HG03432 (cell line): ENCODE measurements at regions not wholly inside any gene's neighbourhood (a gene's known extent, or its start where the extent isn't known, plus 50 kb on each side); places are given as distances from the start of the nearest gene placed in this dataset.
"Not testable (repeated sequence)": the region's sequence is repeated elsewhere in the genome, so short reads cannot be mapped to it uniquely, and the experiment has no call there.

Experiments
- ATAC-seq: cut with Tn5 transposase; IDR thresholded peaks from one replicate; pipeline ENCODE4 v1.9.1; 2021; ENCODE audit warnings: mild to moderate bottlenecking, moderate library complexity; ENCODE audit not compliant: unreplicated experiment

DNA sequence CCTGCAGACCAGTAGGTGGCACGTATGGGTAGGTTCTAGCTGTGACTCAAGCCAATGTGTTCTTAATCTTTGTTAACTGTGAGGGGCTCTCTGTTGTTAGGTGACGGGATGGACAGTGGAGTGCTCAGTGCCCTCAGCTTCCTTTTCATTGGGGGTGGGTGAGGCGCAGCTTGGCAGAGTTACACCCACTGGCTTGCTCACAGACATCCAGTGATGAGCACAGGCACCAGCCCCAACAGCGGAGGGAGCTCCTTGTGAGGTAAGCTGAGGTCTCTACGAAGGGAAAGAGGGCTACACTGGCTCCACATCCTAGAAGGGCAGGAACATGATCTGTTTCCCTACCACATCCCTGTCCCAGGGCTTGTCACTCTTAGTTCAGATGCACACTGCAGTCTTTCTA lies 871.3 kb downstream of the LRRIQ3 start:
- no peak for ATAC-seq

DNA sequence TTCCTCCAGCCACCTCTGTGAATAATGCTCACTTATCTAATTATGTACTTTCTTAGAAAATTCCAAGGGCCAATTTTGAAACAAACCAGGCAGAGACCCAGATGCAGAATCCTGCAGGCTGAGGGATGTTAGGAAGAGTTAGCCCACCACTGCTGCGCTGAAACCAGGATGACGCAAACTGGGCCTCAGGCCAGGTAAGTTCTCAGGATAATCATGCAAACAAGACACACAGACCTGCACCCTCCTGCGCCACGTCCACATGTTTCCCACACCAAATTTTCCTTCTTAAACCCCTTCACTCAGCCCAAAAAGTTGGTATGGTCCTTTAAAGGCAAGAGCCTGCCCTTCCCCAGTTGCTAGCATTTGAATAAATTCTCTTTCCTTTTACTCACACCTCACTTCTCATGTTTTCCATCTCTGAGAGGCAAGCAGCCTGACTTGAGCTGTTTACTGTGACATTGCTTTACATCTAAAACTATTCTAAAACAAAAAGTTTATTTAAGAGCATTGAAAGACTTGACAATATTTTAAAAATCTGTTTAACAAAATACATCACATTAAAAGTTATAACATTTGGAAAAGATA lies 887.1 kb downstream of the LRRIQ3 start:
- ATAC-seq, result no peak

DNA sequence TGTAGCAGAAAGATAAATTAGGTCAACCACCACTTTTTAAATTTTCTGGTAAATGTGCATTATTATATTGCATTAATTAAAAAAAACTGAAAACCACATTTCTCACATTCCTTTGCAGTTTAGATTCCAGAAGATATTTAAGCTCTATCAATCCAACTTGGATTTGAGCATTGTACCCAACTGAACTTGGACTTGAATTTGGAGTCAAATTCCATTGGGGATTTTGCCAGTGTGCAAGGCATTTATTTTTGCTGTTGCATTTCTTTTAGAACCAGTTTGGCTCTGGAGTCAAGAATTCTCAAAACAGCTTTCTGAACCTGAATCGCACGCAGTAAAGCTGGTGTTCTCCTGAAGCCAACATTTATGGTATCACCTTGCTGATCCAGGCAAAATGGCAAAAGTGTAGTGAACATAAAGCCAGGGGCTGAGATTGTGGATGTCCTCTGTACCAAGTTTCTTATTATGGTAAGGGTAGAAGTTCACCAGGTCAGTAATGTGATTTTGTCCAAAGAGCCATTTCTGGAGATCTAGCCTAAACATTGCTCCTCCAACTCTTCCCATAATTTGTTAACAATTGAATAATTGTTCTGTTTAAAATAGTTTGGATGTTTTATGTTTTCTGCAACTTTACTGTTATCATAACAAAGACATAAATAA lies 890.9 kb downstream of the LRRIQ3 start:
- no peak for ATAC-seq

DNA sequence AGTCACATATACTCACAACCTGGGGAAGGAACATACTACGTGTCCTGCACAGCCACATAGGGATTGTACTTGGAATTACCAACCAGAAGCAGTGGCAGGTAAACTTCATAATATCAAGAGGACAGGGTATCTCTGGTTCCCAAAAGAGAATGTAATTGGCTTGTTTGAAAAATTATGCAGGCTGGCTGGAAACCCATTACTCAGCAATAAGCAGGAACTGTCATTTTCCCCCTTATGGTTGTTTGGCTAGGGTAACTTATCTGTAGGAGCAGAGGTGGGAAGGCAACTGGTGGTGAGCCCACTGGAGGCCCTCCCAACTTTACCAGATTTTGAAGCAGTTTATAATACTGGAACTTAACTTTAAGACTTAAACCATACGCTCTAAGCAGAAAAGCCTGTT lies 924.1 kb downstream of the LRRIQ3 start:
- no peak for ATAC-seq

DNA sequence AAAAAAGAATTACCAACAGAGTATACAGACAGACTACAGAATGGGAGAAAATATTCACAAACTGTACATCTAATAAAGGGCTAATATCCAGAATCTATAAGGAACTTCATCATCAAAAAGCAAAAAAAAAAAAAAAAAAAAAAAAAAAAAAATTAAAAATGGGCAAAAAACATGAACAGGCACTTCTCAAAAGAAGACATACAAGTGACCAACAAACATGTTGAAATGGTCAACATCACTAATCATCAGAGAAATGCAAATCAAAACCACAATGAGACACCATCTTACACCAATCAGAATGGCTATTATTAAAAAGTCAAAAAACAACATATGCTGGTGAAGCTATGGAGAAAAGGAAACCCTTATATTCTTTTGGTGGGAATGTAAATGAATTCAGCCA lies 952.8 kb downstream of the LRRIQ3 start:
- ATAC-seq, result not testable (repeated sequence)

DNA sequence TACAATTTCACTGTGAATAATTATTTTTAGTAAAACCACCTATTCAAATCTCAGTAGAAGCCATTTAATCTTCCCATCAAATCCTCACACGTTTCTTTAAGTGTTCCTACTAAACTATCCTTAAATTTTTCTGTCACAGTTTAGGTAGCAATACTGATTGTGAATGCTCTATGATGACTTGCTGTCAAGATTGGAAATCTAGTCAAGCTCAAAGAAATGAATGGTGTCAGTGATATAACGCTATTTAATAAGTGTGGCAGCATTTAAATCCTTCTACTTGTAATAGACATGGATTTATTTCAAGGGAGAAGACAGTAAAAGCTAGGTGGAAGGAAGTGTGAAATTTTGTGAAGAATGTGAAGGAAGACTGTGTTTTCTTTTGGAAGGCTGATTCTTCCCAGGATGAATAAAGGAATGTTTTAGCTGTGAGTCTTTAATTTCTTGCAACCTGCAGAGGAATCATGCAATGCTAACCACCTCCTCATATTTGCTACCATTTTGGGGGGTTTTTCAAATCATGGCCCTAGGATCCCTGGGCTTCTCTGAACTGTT lies 936.7 kb upstream of the NEGR1 start:
- ATAC-seq, result no peak

DNA sequence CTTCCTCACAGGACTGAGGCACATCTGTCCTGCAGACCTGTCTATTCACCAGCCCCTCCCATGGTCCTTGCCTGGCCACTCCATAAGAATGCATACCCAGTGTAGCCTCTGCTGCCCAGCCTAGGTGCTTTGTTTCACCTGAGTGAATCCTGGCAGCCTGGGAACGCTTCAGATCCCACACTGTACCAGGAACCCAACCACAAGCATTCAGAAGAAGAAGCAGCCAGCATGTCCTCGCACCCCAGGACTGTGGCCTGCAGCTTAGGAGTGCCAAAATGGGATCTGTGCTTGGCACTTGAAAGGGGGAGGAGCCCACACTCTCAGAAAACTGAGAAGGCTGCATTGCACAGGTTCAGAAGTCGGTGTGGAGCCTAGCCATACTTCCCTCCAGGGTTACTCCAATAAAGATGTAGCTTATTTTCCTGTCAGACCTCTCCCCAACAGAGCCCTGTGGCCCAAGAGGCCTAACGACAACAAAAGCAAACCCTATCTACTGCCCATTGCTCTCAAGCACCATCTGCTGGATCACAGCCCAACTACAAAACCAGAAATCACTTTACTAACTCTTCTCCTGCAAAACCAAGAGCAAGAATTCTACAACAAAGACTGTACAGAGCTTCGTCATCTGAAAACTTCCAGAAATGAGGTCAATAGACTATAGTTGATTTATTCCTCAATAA lies 923.1 kb upstream of the NEGR1 start:
- no peak for ATAC-seq

DNA sequence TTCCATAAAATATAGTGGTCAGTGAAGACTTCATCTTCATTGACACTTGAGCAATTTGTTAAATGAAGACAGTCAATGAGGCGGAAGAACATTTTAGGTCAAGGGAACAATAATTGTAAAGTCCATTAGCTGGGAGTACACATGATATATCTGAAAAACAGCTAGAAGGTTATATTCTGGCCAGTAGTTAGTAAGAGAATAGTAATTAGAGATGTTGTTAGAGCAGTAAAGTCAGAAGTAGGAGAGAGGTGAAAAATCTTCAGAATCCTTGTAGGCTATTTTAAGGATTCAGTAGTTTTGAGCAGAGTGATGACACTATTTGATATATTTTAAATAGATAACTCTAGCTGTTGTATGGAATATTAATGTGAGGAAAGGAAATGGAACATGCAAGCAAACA lies 915.6 kb upstream of the NEGR1 start:
- no peak for ATAC-seq

DNA sequence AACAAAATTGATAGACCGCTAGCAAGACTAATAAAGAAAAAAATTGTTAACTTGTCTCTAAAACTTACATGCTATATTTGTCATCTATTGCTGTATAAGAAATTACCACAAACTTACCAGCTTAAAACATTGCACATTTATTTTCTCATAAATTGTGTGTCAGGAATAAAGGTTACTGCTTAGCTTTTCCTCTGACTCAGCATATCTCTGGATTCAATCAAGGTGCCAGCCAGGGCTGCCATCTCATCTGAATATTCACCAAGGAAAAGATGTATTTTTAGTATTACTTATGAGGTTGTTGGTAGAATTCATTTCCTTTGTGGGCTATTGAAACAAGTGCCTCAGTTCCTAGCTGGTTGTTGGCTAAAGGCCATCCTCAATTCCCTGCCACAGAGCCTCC lies 912.6 kb upstream of the NEGR1 start:
- no peak for ATAC-seq

DNA sequence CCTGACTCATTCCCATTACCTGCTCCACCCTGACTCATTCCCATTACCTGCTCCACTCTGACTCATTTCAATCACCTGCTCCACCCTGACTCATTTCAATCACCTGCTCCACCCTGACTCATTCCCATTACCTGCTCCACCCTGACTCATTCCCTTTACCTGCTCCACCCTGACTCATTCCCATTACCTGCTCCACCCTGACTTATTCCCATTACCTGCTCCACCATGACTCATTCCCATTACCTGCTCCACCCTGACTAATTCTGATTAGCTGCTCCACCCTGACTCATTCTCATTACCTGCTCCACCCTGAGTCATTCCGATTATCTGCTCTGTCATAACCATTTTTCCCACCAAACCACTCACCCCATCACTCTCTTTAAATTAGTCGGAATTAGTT lies 901.2 kb upstream of the NEGR1 start:
- not testable (repeated sequence) for ATAC-seq

DNA sequence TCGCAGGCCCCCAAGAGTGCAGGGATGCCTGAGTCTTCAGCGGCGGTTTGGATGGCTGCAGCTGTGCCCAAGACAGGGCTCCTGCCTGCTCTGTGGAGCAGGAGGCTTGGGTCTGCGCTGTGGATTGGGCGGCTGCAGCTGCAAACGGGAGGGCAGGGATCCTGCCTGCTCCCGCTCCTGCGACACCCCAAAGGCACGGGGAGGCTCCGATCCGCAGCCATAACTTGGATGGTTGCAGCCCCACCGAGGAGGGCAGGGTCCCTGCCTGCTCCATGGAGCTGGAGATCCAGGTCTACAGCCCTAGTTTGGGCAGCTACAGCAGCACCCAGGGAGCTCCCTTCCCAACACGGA lies 898.8 kb upstream of the NEGR1 start:
- no peak for ATAC-seq

DNA sequence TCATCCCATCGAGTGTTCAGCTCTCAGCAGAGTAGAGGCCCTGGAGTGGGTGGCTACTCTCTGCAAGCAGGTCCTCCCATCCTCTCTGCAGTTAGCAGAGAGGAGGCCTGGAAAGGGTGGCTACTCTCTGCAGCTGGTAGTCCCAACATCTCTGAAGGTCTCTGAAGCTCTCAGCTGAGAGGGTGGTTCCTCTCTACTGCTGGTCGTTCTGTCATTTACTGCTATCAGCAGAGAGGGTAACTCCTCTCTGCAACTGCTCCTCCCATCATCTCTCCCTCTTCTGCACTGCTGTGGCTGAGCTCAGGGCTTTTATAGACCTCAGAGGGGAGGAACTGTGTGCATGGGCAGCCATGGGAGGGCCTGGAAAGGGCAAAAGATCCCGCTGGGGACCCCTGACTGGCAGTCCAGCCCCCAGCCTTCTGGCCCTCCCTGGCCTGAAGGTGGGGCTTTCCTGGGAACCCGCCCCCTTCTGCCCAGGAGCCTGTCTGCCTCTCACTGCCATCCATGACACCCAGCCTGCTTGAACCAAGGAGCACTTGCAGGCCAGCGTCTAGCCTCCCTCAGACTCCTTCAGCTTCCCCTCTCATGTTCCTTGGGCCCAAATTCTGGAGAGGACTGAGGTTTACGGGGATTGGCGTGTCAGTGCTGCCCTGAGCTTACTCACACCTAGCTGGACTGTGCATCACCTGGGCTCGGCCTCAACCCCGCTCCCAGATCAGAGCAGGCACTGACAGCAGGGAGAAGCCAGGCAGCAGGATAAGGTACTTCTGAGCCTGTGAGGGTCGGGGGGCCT lies 898.3 kb upstream of the NEGR1 start:
- no peak for ATAC-seq

DNA sequence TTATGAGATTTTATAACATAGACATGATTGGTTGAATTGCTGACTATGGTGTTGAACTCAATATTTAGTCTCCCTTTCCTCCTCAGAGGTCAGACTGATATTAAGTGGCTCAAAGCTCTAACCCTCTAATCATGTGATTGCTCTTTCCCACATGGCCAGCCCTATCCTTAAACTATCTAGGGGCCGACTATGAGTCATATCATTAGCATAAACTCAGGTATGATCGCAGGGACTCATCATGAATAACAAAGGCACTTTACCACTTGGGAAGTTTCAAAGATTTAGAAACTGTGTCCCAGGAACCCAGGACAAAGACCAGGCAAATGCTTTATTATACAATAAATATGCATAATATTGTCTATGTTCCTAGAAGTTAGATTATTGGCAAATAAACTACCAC lies 894.6 kb upstream of the NEGR1 start:
- no peak for ATAC-seq

DNA sequence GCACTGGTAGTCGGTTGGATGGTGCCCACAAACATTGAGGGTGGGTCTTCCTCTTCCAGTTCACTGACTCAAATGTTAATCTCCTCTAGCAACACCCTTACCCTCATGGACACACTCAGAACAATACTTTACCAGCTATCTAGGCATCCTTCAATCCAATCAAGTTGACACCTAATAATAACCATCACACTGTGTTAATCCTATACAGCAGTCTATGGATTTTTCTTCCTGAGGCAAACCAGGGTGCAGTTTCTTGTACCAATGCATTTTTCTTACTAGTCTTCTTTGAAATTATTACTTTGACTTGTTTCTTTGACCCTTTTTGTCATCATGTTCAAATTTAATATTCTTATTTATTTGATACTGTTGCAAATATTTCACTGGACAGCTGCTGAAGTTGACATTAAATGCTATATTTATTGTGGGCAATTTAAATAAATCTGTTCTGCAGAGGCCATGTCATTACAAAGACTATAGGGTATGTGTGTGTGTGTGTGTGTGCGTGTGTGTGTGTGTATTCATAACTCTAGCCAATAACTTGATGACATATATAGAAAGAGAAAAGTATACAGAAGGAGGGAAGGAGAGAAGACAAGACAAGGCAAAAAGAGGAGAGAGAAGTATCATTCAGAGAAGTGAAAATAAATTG lies 884.8 kb upstream of the NEGR1 start:
- no peak for ATAC-seq

DNA sequence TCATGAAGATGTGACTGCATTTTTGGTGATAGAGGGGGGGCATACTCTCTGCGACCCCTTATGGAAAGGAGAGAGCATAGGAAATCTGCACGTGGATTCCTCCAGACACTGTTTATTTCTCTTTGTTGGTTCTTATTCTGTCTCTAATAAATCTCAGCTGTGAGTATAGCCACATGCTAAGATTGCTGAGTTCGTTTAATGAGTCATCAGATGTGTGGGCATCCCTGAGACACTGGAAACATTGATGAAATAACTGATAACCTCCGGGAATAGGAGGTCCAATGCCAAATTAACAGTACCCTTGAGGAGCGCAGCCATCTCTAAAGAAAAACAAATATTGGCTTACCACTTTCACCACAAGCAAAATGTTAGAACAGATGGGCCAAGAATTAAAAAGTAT lies 880.2 kb upstream of the NEGR1 start:
- ATAC-seq, result no peak

DNA sequence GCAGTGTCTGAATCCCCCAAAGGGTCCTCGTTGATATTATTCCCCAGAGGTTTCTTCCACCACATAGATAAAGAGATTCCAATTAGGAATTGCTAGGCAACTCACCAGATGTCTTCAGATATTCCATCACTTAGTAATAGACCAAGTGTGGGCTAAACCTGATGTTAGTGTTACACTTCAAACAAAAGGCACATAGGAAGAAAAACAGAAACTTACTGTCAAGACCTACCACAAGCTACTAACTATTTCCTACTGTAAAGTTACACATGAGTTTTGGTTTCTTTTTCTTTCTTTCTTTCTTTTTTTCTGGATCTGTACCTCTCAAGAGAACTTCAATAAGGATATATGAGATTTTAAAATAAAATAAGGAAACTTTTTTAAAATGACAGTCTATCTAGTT lies 879.1 kb upstream of the NEGR1 start:
- ATAC-seq, result no peak

DNA sequence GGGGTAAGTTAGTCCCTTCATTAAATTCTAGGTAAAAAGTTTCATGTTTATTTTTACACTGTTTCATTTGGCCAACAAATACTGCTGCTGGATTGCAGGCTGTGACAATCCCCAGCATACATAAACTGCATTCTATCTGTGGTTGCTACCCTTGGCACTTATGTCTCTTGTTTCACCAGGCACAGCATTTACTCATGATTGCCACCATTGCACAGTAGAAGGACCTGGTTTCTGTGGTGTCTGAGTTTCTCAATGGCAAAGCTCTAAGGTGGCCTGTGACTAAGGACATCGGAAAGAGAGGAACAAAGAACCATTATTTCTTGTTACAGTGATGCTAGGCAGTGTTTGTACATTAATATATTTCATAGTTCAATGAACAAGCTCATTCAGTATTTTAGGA lies 878.4 kb upstream of the NEGR1 start:
- ATAC-seq, result no peak

DNA sequence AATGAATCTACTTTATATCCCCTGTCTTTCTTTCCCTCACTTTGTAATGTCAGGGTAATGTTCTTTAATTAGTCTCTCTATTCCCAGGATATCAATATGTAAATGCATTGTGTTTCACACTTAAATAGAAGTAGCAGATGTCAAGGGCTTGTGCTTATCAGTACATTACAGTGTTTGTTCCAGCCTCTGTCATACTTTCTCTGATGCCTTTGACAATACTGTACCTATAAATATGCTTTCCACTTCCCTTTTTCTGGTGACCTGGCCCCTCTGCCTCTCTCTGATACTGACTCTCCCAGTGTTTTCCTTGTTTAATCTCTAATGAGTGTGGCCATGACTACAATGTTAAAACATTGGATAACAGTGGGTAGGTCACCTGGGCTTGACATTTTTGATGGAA lies 862.0 kb upstream of the NEGR1 start:
- ATAC-seq, result no peak

DNA sequence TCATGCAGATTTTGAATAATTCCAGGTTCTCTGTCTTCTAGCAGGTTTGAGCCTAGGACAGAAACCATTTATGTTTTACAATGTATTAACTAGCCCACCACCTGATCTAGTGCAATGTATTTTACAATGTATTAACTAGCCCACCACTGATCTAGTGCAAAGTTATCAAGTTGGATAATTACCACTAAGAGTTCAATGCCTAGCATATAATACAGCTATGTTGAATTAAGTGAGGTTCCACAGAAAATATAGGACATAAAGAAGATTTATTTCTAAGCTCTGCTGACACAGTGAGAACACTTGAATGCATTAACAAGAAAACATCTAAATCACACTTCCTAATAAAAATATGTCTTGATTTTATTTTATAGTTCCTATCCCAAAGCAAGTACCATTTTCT lies 854.6 kb upstream of the NEGR1 start:
- ATAC-seq, result no peak

DNA sequence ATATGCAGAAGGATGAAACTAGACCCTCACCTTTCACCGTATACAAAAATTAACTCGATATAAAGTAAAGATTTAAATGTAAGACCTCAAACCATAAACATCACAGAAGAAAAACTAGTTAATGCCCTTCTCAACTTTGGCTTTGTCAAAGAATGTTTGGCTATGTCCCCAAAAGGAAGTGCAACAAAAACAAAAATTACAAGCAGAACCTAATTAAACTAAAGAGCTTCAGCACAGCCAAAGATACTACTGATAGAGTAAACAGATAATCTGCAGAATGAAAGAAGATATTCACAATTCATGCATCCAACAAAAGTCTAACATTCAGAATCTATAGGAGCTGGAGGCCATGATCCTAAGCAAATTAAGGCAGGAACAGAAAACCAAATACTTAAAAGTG lies 824.6 kb upstream of the NEGR1 start:
- ATAC-seq, result no peak

DNA sequence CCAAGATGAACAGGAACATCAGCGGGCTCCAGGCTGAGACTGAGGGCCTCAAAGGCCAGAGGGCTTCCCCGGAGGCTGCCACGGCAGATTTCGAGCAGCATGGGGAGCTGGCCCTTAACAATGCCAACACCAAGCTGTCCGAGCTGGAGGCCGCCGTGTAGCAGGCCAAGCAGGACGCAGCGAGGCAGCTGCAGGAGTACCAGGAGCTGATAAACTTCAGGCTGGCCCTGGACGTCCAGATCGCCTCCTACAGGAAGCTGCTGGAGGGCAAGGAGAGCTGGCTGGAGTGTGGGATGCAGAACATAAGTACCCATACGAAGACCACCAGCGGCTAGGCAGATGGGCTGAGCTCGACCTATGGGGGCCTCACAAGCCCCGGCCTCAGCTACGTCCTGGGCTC lies 823.4 kb upstream of the NEGR1 start:
- ATAC-seq, result no peak
